ENCODE measurements at regions not wholly inside any gene's neighbourhood (a gene's known extent, or its start where the extent isn't known, plus 50 kb on each side); places are given as distances from the start of the nearest gene placed in this dataset.

DNA sequence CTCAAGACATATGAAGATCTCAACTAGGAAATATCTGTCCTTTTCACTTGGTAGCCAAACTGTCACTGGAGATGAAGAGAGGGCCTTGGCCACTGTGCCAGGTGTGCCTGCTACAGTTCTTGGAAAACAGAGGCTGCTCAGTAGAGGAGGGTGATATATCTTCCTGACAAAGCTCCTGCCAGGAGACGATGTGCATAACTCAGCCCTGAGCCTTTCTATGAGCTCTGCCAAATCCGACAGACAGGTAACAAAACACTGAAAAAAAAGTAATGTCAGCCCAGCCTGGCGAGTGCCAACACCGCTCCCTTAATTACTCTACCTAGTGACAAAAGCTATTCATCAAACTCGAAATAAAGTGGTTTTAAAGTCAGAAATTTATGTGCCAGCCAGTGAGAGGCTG lies 123.2 kb downstream of the MFSD1 start:
- TF ChIP-seq CTCF (conservative IDR thresholded peaks at IDR 0.05; ENCODE audit: low read length) = no peak
- TF ChIP-seq EZH2phosphoT487 (IDR thresholded peaks at IDR 0.05; ENCODE audit: borderline replicate concordance, low read depth, low read length) = no peak

Data from OCI-LY7 (cell line).